OCI-LY7 (cell line): ENCODE measurements at regions not wholly inside any gene's neighbourhood (a gene's known extent, or its start where the extent isn't known, plus 50 kb on each side); places are given as distances from the start of the nearest gene placed in this dataset.

Experiments
- BruUV-seq: library from RNA; stranded (reverse); fragments of 400-500 nt; replicated peaks from 2 replicates; lab custom pipeline; 2021; lab: Mats Ljungman, UMichigan
- CTCF ChIA-PET: fragments of 300-600 bp; sonication (Branson Sonifier 250); formaldehyde crosslinking; loops from one replicate; lab custom pipeline; 2022; ENCODE audit warnings: antibody characterized with exemption; ENCODE audit not compliant: unreplicated experiment; lab: Charles Lee
- POLR2A ChIA-PET: fragments of 300-600 bp; sonication (Branson Sonifier 250); formaldehyde crosslinking; loops from one replicate; lab custom pipeline; 2022; ENCODE audit warnings: antibody characterized with exemption; lab: Charles Lee
- DNase-seq: peaks from one replicate; pipeline ENCODE4 v3.0.0-alpha.2; 2015; ENCODE audit warnings: low spot score
- H2AFZ ChIP-seq: fragments of 200-600 bp; sonication (generic), shearing (Covaris generic); 2 replicates; pipeline ENCODE4 v1.6.1; 2014; ENCODE audit warnings: mild to moderate bottlenecking, antibody characterized with exemption, low read length, moderate library complexity
- H3K27ac ChIP-seq: fragments of 200-600 bp; sonication (generic); 2 replicates; pipeline ENCODE4 v1.5.1; 2014; ENCODE audit warnings: mixed run types, low read depth, mild to moderate bottlenecking, moderate library complexity, low read length, inconsistent platforms; ENCODE audit not compliant: poor library complexity, severe bottlenecking
- H3K36me3 ChIP-seq: fragments of 200-600 bp; sonication (generic); 2 replicates; pipeline ENCODE4 v1.6.1; 2014; ENCODE audit warnings: mild to moderate bottlenecking, antibody characterized with exemption, low read length, moderate library complexity, mixed read lengths; ENCODE audit not compliant: insufficient read depth
- H3K4me1 ChIP-seq: fragments of 200-600 bp; sonication (generic); 2 replicates; pipeline ENCODE4 v1.5.1; 2014; ENCODE audit warnings: mild to moderate bottlenecking, low read length; ENCODE audit not compliant: insufficient read depth, poor library complexity, severe bottlenecking
- H3K4me2 ChIP-seq: fragments of 200-600 bp; sonication (generic); 2 replicates; pipeline ENCODE4 v1.6.1; 2014; ENCODE audit warnings: mild to moderate bottlenecking, low read length
- H3K4me3 ChIP-seq: fragments of 200-600 bp; sonication (generic); 2 replicates; pipeline ENCODE4 v1.5.1; 2014; ENCODE audit warnings: mild to moderate bottlenecking, low read depth, low read length; ENCODE audit not compliant: poor library complexity, severe bottlenecking
- H3K79me2 ChIP-seq: fragments of 200-600 bp; sonication (generic); 2 replicates; pipeline ENCODE4 v1.6.1; 2016; ENCODE audit warnings: low read depth, mild to moderate bottlenecking, low read length, moderate library complexity, mixed read lengths; ENCODE audit not compliant: insufficient read depth
- H3K9me2 ChIP-seq: fragments of 200-600 bp; sonication (generic); 2 replicates; pipeline ENCODE4 v1.6.1; 2016; ENCODE audit warnings: mild to moderate bottlenecking, low read length, mixed read lengths; ENCODE audit not compliant: insufficient read depth
- H3K9me3 ChIP-seq: fragments of 200-600 bp; sonication (generic); 2 replicates; pipeline ENCODE4 v1.6.1; 2014; ENCODE audit warnings: mild to moderate bottlenecking, mixed run types, low read length, mixed read lengths
- H4K20me1 ChIP-seq: fragments of 200-600 bp; sonication (generic); 2 replicates; pipeline ENCODE4 v1.6.1; 2014; ENCODE audit warnings: mild to moderate bottlenecking, antibody characterized with exemption, low read length, moderate library complexity, mixed read lengths; ENCODE audit not compliant: insufficient read depth
- CTCF ChIP-seq: fragments of 200-600 bp; sonication (generic); conservative IDR thresholded peaks from 2 replicates; pipeline ENCODE4 v1.5.1; 2014; ENCODE audit warnings: mild to moderate bottlenecking, antibody characterized with exemption, low read length, moderate library complexity, mixed read lengths
- EZH2phosphoT487 ChIP-seq: fragments of 200-600 bp; sonication (generic); IDR thresholded peaks from 2 replicates; pipeline ENCODE4 v1.6.1; 2018; ENCODE audit warnings: low read depth, borderline replicate concordance, mild to moderate bottlenecking, mixed run types, antibody characterized with exemption, low read length, moderate library complexity, mixed read lengths
- intact Hi-C: fragments of 100-400 bp; cut with micrococcal nuclease; formaldehyde crosslinking; loops from one replicate; pipeline ENCODE4 v1.10.0; 2022; ENCODE audit not compliant: unreplicated experiment

DNA sequence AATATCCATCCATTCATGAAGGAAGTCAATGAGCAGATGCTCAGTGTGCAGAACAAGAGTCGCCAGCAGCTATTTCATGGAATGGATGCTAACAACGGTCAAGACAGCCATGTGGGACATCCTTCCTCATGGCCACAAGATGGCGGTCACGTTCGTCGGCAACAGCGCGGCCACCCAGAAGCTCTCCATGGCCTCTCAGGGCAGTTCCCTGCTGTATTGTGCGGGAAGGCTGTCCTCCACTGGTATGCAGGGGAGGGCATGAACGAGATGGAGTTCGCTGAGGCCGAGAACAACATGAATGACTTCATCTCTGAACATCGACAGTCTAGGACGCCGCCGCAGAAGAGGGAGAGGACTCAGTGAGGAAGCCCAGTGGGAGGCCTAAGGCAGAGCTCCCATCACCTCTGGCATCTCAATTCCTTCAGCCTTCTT lies 208.3 kb downstream of the TJP1 start:
- DNase-seq = no peak
- no peak overlapping the region for H3K4me3 ChIP-seq
- no peak overlapping the region for H3K27ac ChIP-seq
- no peak overlapping the region for H2AFZ ChIP-seq
- no peaks in the 10 kb centered on the region for H3K36me3 ChIP-seq
- H3K79me2 ChIP-seq = no peaks in the 10 kb centered on the region
- H3K4me1 ChIP-seq = no peaks in the 10 kb centered on the region
- H3K9me2 ChIP-seq = no peaks in the 10 kb centered on the region
- TF ChIP-seq CTCF = peak; percentile 46
- no peak for TF ChIP-seq EZH2phosphoT487
- POLR2A ChIA-PET = interaction anchor here (0.5 kb wide), 1 partner anchor 157 kb away, joined by 3 read pairs; no protein-coding TSS in a partner anchor
- no peaks in the 10 kb centered on the region for H3K9me3 ChIP-seq
- H3K4me2 ChIP-seq = no peak overlapping the region
- no peaks in the 10 kb centered on the region for H4K20me1 ChIP-seq
- no TSS peak for BruUV-seq
- CTCF ChIA-PET = no interaction called here
- intact Hi-C loops = no loop called here

- Histone ChIP-seq H3K4me2 (no peak overlapping the region), H4K20me1 (no peaks in the 10 kb centered on the region), H3K4me1 (no peaks in the 10 kb centered on the region), H3K9me3 (no peaks in the 10 kb centered on the region), H3K4me3 (no peak overlapping the region), H3K36me3 (no peaks in the 10 kb centered on the region), H3K79me2 (no peaks in the 10 kb centered on the region), H3K27ac (no peak overlapping the region), H3K9me2 (no peaks in the 10 kb centered on the region), H2AFZ (no peak overlapping the region)
- ChIA-PET POLR2A (interaction anchor here (0.5 to 0.6 kb wide), 2 partner anchors 238 to 1441 kb away, joined by 3 read pairs; no protein-coding TSS in a partner anchor), CTCF (no interaction called here)
- no TSS peak for BruUV-seq
- TF ChIP-seq EZH2phosphoT487 = no peak
- no peak for TF ChIP-seq CTCF
- intact Hi-C loops = no loop called here
- no peak for DNase-seq
Observed at GRCh38 chr15:29612701-29613100, 209.6 kb downstream of the TJP1 start.

GRCh38 chr15:29612096-29612495 lies 210.2 kb downstream of the TJP1 start:
- Histone ChIP-seq H2AFZ (no peak overlapping the region), H3K27ac (no peak overlapping the region), H3K79me2 (no peaks in the 10 kb centered on the region), H3K4me2 (no peak overlapping the region), H3K9me2 (no peaks in the 10 kb centered on the region), H4K20me1 (no peaks in the 10 kb centered on the region), H3K9me3 (no peaks in the 10 kb centered on the region), H3K4me1 (no peaks in the 10 kb centered on the region), H3K4me3 (no peak overlapping the region), H3K36me3 (no peaks in the 10 kb centered on the region)
- no peak for DNase-seq
- ChIA-PET CTCF (no interaction called here), POLR2A (interaction anchor here (0.5 to 0.8 kb wide), 3 partner anchors 238 to 1440 kb away, joined by 3 read pairs; no protein-coding TSS in a partner anchor)
- no TSS peak for BruUV-seq
- intact Hi-C loops = no loop called here
- TF ChIP-seq CTCF = no peak
- TF ChIP-seq EZH2phosphoT487 = no peak
